GM12878 (cell line): ENCODE measurements at regions not wholly inside any gene's neighbourhood (a gene's known extent, or its start where the extent isn't known, plus 50 kb on each side); places are given as distances from the start of the nearest gene placed in this dataset.

Experiments used
- ATAC-seq: fragments of 200-7000 bp; cut with Tn5 transposase; 3 replicates; pipeline ENCODE4 v1.9.1; 2020; ENCODE audit warnings: mild to moderate bottlenecking, moderate library complexity
- BruUV-seq: library from RNA; stranded (reverse); fragments of 400-500 nt; replicated peaks from 2 replicates; lab custom pipeline; 2021; lab: Mats Ljungman, UMichigan
- CTCF ChIA-PET: fragments of 300-600 bp; sonication (Branson Sonifier 250); formaldehyde crosslinking; extraction: SDS; loops from one replicate; lab custom pipeline; 2021; ENCODE audit warnings: inconsistent platforms; lab: Yijun Ruan, JAX
- POLR2A ChIA-PET: fragments of 350-600 bp; formaldehyde crosslinking; extraction: SDS; loops from one replicate; lab custom pipeline; 2021; ENCODE audit warnings: inconsistent platforms; lab: Charles Lee
- RAD21 ChIA-PET: fragments of 300-600 bp; sonication (Branson Sonifier 250); formaldehyde crosslinking; loops from one replicate; lab custom pipeline; 2023; ENCODE audit warnings: antibody characterized with exemption; ENCODE audit not compliant: unreplicated experiment; lab: Charles Lee
- SMC1A ChIA-PET: fragments of 300-600 bp; sonication (Branson Sonifier 250); formaldehyde crosslinking; loops from one replicate; lab custom pipeline; 2023; ENCODE audit not compliant: unreplicated experiment, uncharacterized antibody; lab: Charles Lee
- DNase-seq: peaks from one replicate; pipeline ENCODE4 v3.0.0-alpha.2; 2011; ENCODE audit warnings: low read depth, low spot score
- FAIRE-seq: peaks from 3 replicates; lab custom pipeline; 2011; peaks lifted over from hg19 to GRCh38; lab: Jason Lieb, UNC
- H2AFZ ChIP-seq: 2 replicates; pipeline ENCODE4 v1.6.0; 2011; ENCODE audit warnings: low read depth, low read length, control low read depth; ENCODE audit not compliant: control insufficient read depth
- H3K27ac ChIP-seq: 2 replicates; pipeline ENCODE4 v1.5.1; 2011; ENCODE audit warnings: control low read depth; ENCODE audit not compliant: control insufficient read depth, insufficient read depth
- H3K27me3 ChIP-seq, 2 experiments: replicated peaks in 1 of 2; 2 replicates each; pipeline versions ENCODE4 v1.6.0 to v1.6.1; 2011; ENCODE audit warnings: low read length in 1 of 2; ENCODE audit not compliant: control insufficient read depth in 2 of 2, insufficient read depth in 2 of 2
- H3K36me3 ChIP-seq, 2 experiments: 2 replicates each; pipeline ENCODE4 v1.5.1; 2011; ENCODE audit warnings: low read length in 1 of 2; ENCODE audit not compliant: control insufficient read depth in 2 of 2, insufficient read depth in 2 of 2
- H3K4me1 ChIP-seq: 2 replicates; pipeline ENCODE4 v1.6.1; 2011; ENCODE audit warnings: mild to moderate bottlenecking, low read length, moderate library complexity, mixed read lengths; ENCODE audit not compliant: control insufficient read depth, insufficient read depth
- H3K4me2 ChIP-seq: 2 replicates; pipeline ENCODE4 v1.6.0; 2011; ENCODE audit warnings: control low read depth; ENCODE audit not compliant: control insufficient read depth, insufficient read depth
- H3K4me3 ChIP-seq: fragments of 200-600 bp; sonication (generic); 2 replicates; pipeline ENCODE4 v1.5.1; 2016
- H3K79me2 ChIP-seq: 2 replicates; pipeline ENCODE4 v1.6.0; 2011; ENCODE audit warnings: low read length; ENCODE audit not compliant: control insufficient read depth, insufficient read depth
- H3K9ac ChIP-seq: 2 replicates; pipeline ENCODE4 v1.8.0; 2011; ENCODE audit warnings: low read length, control low read depth, mixed read lengths; ENCODE audit not compliant: control insufficient read depth, insufficient read depth
- H3K9me3 ChIP-seq: replicated peaks from 3 replicates; pipeline ENCODE4 v1.5.1; 2011; ENCODE audit warnings: mild to moderate bottlenecking, low read length; ENCODE audit not compliant: control insufficient read depth, insufficient read depth
- H4K20me1 ChIP-seq: 2 replicates; pipeline ENCODE4 v1.6.0; 2011; ENCODE audit not compliant: control insufficient read depth, insufficient read depth
- BMI1 ChIP-seq: fragments of 450-650 bp; IDR thresholded peaks from 2 replicates; pipeline ENCODE4 v1.6.1; 2016; ENCODE audit warnings: mild to moderate bottlenecking, moderate library complexity, borderline replicate concordance
- E2F4 ChIP-seq: IDR thresholded peaks from 2 replicates; pipeline ENCODE4 v1.6.1; 2012; ENCODE audit warnings: low read depth, low read length, improper control_type of control experiment
- HDAC2 ChIP-seq: fragments of 200-600 bp; sonication (generic); IDR thresholded peaks from 2 replicates; pipeline ENCODE4 v1.6.1; 2017
- MTA2 ChIP-seq: fragments of 450-650 bp; IDR thresholded peaks from 2 replicates; pipeline ENCODE4 v1.6.1; 2016; ENCODE audit warnings: low read depth, mild to moderate bottlenecking, moderate library complexity
- NR2C2 ChIP-seq: IDR thresholded peaks from 2 replicates; pipeline ENCODE4 v1.6.1; 2011; ENCODE audit warnings: borderline replicate concordance, low read depth; ENCODE audit not compliant: control insufficient read depth, insufficient read length
- POLR2A ChIP-seq: IDR thresholded peaks from 2 replicates; pipeline ENCODE4 v1.6.1; 2011; ENCODE audit warnings: low read depth, mild to moderate bottlenecking, low read length
- POLR2AphosphoS5 ChIP-seq: IDR thresholded peaks from 2 replicates; pipeline ENCODE4 v1.6.1; 2011; ENCODE audit warnings: mild to moderate bottlenecking, low read length, inconsistent platforms
- RFX5 ChIP-seq: IDR thresholded peaks from 2 replicates; pipeline ENCODE4 v1.6.1; 2011; ENCODE audit warnings: low read depth, low read length, improper control_type of control experiment
- SPI1 ChIP-seq: IDR thresholded peaks from 2 replicates; pipeline ENCODE4 v1.6.1; 2011; ENCODE audit warnings: low read depth, mild to moderate bottlenecking, low read length, moderate library complexity, borderline replicate concordance; ENCODE audit not compliant: insufficient read depth
- TARDBP ChIP-seq: IDR thresholded peaks from 2 replicates; pipeline ENCODE4 v1.6.1; 2016; ENCODE audit warnings: borderline replicate concordance
- WRNIP1 ChIP-seq: IDR thresholded peaks from 2 replicates; pipeline ENCODE4 v1.6.1; 2011; ENCODE audit warnings: low read depth, low read length, improper control_type of control experiment, borderline replicate concordance
- ZNF207 ChIP-seq: fragments of 450-650 bp; IDR thresholded peaks from 2 replicates; pipeline ENCODE4 v1.6.1; 2014; ENCODE audit warnings: antibody characterized with exemption, mild to moderate bottlenecking, borderline replicate concordance
- in situ Hi-C: fragments of 300-500 bp; cut with MboI; formaldehyde crosslinking; loops from 9 replicates; pipeline ENCODE4 v1.14.3; 2018; ENCODE audit warnings: mixed read lengths
- intact Hi-C: fragments of 100-400 bp; cut with micrococcal nuclease; formaldehyde crosslinking; loops from one replicate; pipeline ENCODE4 v1.14.2; 2022; ENCODE audit not compliant: unreplicated experiment
- TF ChIP-seq, protein P1 (sequence below): IDR thresholded peaks from 2 replicates; pipeline ENCODE4 v1.6.1; 2011; ENCODE audit warnings: mild to moderate bottlenecking, low read depth, low read length, moderate library complexity; ENCODE audit not compliant: insufficient replicate concordance
- TF ChIP-seq, protein P2 (sequence below): IDR thresholded peaks from 2 replicates; pipeline ENCODE4 v1.6.1; 2012; ENCODE audit warnings: low read depth, low read length, improper control_type of control experiment
- TF ChIP-seq, protein P3 (sequence below): IDR thresholded peaks from 2 replicates; pipeline ENCODE4 v1.6.1; 2011; ENCODE audit warnings: borderline replicate concordance, low read depth, mild to moderate bottlenecking, moderate library complexity, mixed read lengths, low read length; ENCODE audit not compliant: insufficient read depth; ENCODE audit errors: extremely low read length
- TF ChIP-seq, protein P4 (sequence below): IDR thresholded peaks from 2 replicates; pipeline ENCODE4 v1.6.1; 2012; ENCODE audit warnings: low read length, inconsistent platforms

GRCh38 chr21:24948186-24948585, 659.1 kb downstream of the MRPL39 start (continued):
- TF ChIP-seq, protein P1, sequence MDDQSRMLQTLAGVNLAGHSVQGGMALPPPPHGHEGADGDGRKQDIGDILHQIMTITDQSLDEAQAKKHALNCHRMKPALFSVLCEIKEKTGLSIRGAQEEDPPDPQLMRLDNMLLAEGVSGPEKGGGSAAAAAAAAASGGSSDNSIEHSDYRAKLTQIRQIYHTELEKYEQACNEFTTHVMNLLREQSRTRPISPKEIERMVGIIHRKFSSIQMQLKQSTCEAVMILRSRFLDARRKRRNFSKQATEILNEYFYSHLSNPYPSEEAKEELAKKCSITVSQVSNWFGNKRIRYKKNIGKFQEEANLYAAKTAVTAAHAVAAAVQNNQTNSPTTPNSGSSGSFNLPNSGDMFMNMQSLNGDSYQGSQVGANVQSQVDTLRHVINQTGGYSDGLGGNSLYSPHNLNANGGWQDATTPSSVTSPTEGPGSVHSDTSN: no peak
- no peak for TF ChIP-seq POLR2AphosphoS5
- TF ChIP-seq E2F4: no peak
- no peak for TF ChIP-seq BMI1
- no peak for TF ChIP-seq TARDBP
- TF ChIP-seq, protein P2, sequence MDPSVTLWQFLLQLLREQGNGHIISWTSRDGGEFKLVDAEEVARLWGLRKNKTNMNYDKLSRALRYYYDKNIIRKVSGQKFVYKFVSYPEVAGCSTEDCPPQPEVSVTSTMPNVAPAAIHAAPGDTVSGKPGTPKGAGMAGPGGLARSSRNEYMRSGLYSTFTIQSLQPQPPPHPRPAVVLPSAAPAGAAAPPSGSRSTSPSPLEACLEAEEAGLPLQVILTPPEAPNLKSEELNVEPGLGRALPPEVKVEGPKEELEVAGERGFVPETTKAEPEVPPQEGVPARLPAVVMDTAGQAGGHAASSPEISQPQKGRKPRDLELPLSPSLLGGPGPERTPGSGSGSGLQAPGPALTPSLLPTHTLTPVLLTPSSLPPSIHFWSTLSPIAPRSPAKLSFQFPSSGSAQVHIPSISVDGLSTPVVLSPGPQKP: no peak

DNA sequence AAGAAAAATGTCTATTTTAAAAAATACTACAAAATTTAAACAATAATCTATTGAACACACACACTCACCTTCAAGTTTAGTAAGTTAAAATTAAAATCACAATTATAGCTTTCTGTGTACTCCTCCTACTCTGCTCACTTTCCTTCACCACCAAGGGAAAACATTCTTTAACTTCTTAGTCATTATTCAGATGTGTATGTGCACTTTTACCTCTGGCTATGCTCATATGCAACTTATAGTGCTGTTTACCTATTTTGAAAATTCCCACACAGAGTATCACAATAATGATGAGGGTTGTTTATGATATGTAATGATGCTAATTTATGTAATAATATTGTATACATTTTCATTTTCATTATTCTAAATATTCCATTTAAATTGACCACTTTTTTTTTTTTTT, 661.4 kb downstream of the MRPL39 start:
- no peak overlapping the region for H3K27ac ChIP-seq
- ATAC-seq: no peak
- no peak overlapping the region for H3K4me3 ChIP-seq
- TF ChIP-seq ZNF207 (no peak), MTA2 (no peak), POLR2A (no peak), HDAC2 (no peak), WRNIP1 (no peak), NR2C2 (no peak), SPI1 (no peak), RFX5 (no peak), BMI1 (no peak)
- TF ChIP-seq, protein P3, sequence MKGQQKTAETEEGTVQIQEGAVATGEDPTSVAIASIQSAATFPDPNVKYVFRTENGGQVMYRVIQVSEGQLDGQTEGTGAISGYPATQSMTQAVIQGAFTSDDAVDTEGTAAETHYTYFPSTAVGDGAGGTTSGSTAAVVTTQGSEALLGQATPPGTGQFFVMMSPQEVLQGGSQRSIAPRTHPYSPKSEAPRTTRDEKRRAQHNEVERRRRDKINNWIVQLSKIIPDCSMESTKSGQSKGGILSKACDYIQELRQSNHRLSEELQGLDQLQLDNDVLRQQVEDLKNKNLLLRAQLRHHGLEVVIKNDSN: no peak
- TF ChIP-seq, protein P4, sequence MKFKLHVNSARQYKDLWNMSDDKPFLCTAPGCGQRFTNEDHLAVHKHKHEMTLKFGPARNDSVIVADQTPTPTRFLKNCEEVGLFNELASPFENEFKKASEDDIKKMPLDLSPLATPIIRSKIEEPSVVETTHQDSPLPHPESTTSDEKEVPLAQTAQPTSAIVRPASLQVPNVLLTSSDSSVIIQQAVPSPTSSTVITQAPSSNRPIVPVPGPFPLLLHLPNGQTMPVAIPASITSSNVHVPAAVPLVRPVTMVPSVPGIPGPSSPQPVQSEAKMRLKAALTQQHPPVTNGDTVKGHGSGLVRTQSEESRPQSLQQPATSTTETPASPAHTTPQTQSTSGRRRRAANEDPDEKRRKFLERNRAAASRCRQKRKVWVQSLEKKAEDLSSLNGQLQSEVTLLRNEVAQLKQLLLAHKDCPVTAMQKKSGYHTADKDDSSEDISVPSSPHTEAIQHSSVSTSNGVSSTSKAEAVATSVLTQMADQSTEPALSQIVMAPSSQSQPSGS: no peak
- TF ChIP-seq, all 136 proteins: peak for 0
- ChIA-PET SMC1A (interaction anchor here (1.3 to 1.9 kb wide), 2 partner anchors 8 to 15 kb away, joined by 4 read pairs; no protein-coding TSS in a partner anchor), CTCF (no interaction called here), POLR2A (no interaction called here), RAD21 (no interaction called here)
- H3K9ac ChIP-seq: no peak overlapping the region
- no peak for DNase-seq
- H2AFZ ChIP-seq: no peak overlapping the region
- no peaks in the 10 kb centered on the region for H3K36me3 ChIP-seq
- no peaks in the 10 kb centered on the region for H4K20me1 ChIP-seq
- H3K4me2 ChIP-seq: no peak overlapping the region
- in situ Hi-C loops: no loop called here
- H3K27me3 ChIP-seq: no peaks in the 10 kb centered on the region
- intact Hi-C loops: no loop called here
- H3K9me3 ChIP-seq: no peaks in the 10 kb centered on the region
- no peaks in the 10 kb centered on the region for H3K4me1 ChIP-seq
- H3K79me2 ChIP-seq: no peaks in the 10 kb centered on the region
- no TSS peak for BruUV-seq
- no peak for FAIRE-seq
